ENCODE measurements at regions not wholly inside any gene's neighbourhood (a gene's known extent, or its start where the extent isn't known, plus 50 kb on each side); places are given as distances from the start of the nearest gene placed in this dataset.

- no peak for DNase-seq (ENCODE audit: low read depth in 2 of 2)
Observed at GRCh38 chr13:30031488-30031887, 181.1 kb upstream of the UBL3 start.

GRCh38 chr13:30030141-30030750, 179.8 kb upstream of the UBL3 start:
- DNase-seq (ENCODE audit: low read depth in 2 of 2) = no peak

- no peak for DNase-seq (ENCODE audit: low read depth in 2 of 2)
Observed at GRCh38 chr13:30027569-30028455, 177.4 kb upstream of the UBL3 start.

GRCh38 chr13:30026909-30027308, 176.5 kb upstream of the UBL3 start:
- DNase-seq (ENCODE audit: low read depth in 2 of 2) = no peak

GRCh38 chr13:30026093-30026492, 175.7 kb upstream of the UBL3 start:
- DNase-seq (ENCODE audit: low read depth in 2 of 2) = no peak

GRCh38 chr13:30025351-30025750, 174.9 kb upstream of the UBL3 start:
- DNase-seq (ENCODE audit: low read depth in 2 of 2) = no peak

- no peak for DNase-seq (ENCODE audit: low read depth in 2 of 2)
Observed at GRCh38 chr13:30024125-30024865, 173.9 kb upstream of the UBL3 start.

GRCh38 chr13:30023196-30023895, 172.9 kb upstream of the UBL3 start:
- no peak for DNase-seq (ENCODE audit: low read depth in 2 of 2)

GRCh38 chr13:30022796-30023195, 172.4 kb upstream of the UBL3 start:
- no peak for DNase-seq (ENCODE audit: low read depth in 2 of 2)

- no peak for DNase-seq (ENCODE audit: low read depth in 2 of 2)
Observed at GRCh38 chr13:30022256-30022655, 171.8 kb upstream of the UBL3 start.

- no peak for DNase-seq (ENCODE audit: low read depth in 2 of 2)
Observed at GRCh38 chr13:30021611-30022010, 171.2 kb upstream of the UBL3 start.

GRCh38 chr13:30020726-30021312, 170.4 kb upstream of the UBL3 start:
- DNase-seq (ENCODE audit: low read depth in 2 of 2) = no peak

- DNase-seq (ENCODE audit: low read depth in 2 of 2) = no peak
Observed at GRCh38 chr13:30019648-30020626, 169.5 kb upstream of the UBL3 start.

GRCh38 chr13:30017880-30018279, 167.5 kb upstream of the UBL3 start:
- DNase-seq (ENCODE audit: low read depth in 2 of 2) = no peak

- no peak for DNase-seq (ENCODE audit: low read depth in 2 of 2)
Observed at GRCh38 chr13:30016398-30016797, 166.0 kb upstream of the UBL3 start.

- DNase-seq (ENCODE audit: low read depth in 2 of 2) = no peak
Observed at GRCh38 chr13:30009411-30009810, 159.0 kb upstream of the UBL3 start.

GRCh38 chr13:30006246-30006645, 155.8 kb upstream of the UBL3 start:
- no peak for DNase-seq (ENCODE audit: low read depth in 2 of 2)

- no peak for DNase-seq (ENCODE audit: low read depth in 2 of 2)
Observed at GRCh38 chr13:30004204-30004603, 153.8 kb upstream of the UBL3 start.

GRCh38 chr13:30002577-30002976, 152.2 kb upstream of the UBL3 start:
- no peak for DNase-seq (ENCODE audit: low read depth in 2 of 2)

- DNase-seq (ENCODE audit: low read depth in 2 of 2) = no peak
Observed at GRCh38 chr13:30000370-30000765, 150.0 kb upstream of the UBL3 start.

All from stimulated activated CD4-positive, alpha-beta T cell treated with anti-CD3 and anti-CD28 coated beads, Interleukin-15, amount 100 ng/mL, for 48 hours (primary cell).